H1 (cell line): ENCODE measurements at regions not wholly inside any gene's neighbourhood (a gene's known extent, or its start where the extent isn't known, plus 50 kb on each side); places are given as distances from the start of the nearest gene placed in this dataset.

Source experiments
- CTCF ChIA-PET: fragments of 300-600 bp; sonication (Branson Sonifier 250); formaldehyde crosslinking; loops from one replicate; lab custom pipeline; 2021; ENCODE audit not compliant: partially characterized antibody; lab: Charles Lee
- POLR2A ChIA-PET: fragments of 300-600 bp; sonication (Branson Sonifier 250); formaldehyde crosslinking; loops from one replicate; lab custom pipeline; 2021; ENCODE audit warnings: inconsistent platforms; ENCODE audit not compliant: partially characterized antibody; lab: Charles Lee
- DNase-seq, 2 experiments: peaks; one replicate each; pipeline versions ENCODE4 v3.0.0 to v3.0.0-alpha.2; 2010 to 2022; ENCODE audit warnings: low spot score in 2 of 2, low read depth in 1 of 2, mixed read lengths in 1 of 2
- FAIRE-seq: peaks from 2 replicates; lab custom pipeline; 2011; peaks lifted over from hg19 to GRCh38; lab: Jason Lieb, UNC
- H2AFZ ChIP-seq: 2 replicates; pipeline ENCODE4 v1.8.1; 2012; ENCODE audit warnings: low read length, inconsistent platforms
- H2AK5ac ChIP-seq: 2 replicates; pipeline ENCODE4 v1.6.1; 2013; ENCODE audit warnings: low read depth, low read length
- H2BK120ac ChIP-seq: replicated peaks from 2 replicates; pipeline ENCODE3; 2013; ENCODE audit warnings: low read depth, low read length, inconsistent platforms
- H2BK12ac ChIP-seq: 2 replicates; pipeline ENCODE4 v1.6.1; 2013; ENCODE audit warnings: low read depth, low read length
- H2BK15ac ChIP-seq: 2 replicates; pipeline ENCODE4 v1.6.1; 2013; ENCODE audit warnings: low read length
- H2BK20ac ChIP-seq: 2 replicates; pipeline ENCODE4 v1.6.1; 2013; ENCODE audit warnings: low read length
- H2BK5ac ChIP-seq: 2 replicates; pipeline ENCODE4 v1.6.1; 2013; ENCODE audit warnings: low read depth, low read length
- H3K14ac ChIP-seq: 2 replicates; pipeline ENCODE4 v1.6.1; 2013; ENCODE audit warnings: inconsistent platforms; ENCODE audit not compliant: insufficient read length
- H3K18ac ChIP-seq: 2 replicates; pipeline ENCODE4 v1.6.1; 2013; ENCODE audit warnings: low read length; ENCODE audit errors: extremely low read depth
- H3K23ac ChIP-seq: 2 replicates; pipeline ENCODE4 v1.6.1; 2013; ENCODE audit warnings: inconsistent platforms; ENCODE audit not compliant: insufficient read length
- H3K23me2 ChIP-seq: 2 replicates; pipeline ENCODE4 v1.6.1; 2013; ENCODE audit warnings: low read depth, low read length
- H3K27ac ChIP-seq: 2 replicates; pipeline ENCODE4 v1.6.1; 2011; ENCODE audit warnings: low read depth, low read length, inconsistent platforms
- H3K27me3 ChIP-seq, 4 experiments: replicated peaks in 1 of 4; 1 replicate in 1 of 4; 2 replicates in 3 of 4; pipeline versions ENCODE4 v1.6.1 to v1.8.1; 2011 to 2013; ENCODE audit warnings: low read length in 3 of 4, mild to moderate bottlenecking in 3 of 4, inconsistent platforms in 2 of 4, mixed read lengths in 2 of 4, moderate library complexity in 1 of 4; ENCODE audit not compliant: control insufficient read depth in 3 of 4, insufficient read depth in 3 of 4; ENCODE audit errors: extremely low read depth in 1 of 4
- H3K36me3 ChIP-seq, 4 experiments: 2 replicates each; pipeline versions ENCODE4 v1.6.1 to v1.8.1; 2011 to 2013; ENCODE audit warnings: mild to moderate bottlenecking in 4 of 4, low read length in 3 of 4, moderate library complexity in 2 of 4, control low read depth in 1 of 4, inconsistent platforms in 1 of 4; ENCODE audit not compliant: insufficient read depth in 4 of 4, control insufficient read depth in 2 of 4
- H3K4ac ChIP-seq: replicated peaks from 2 replicates; pipeline ENCODE3; 2013; ENCODE audit warnings: low read length, low read depth, mixed read lengths, inconsistent platforms; ENCODE audit not compliant: insufficient read length
- H3K4me1 ChIP-seq, 4 experiments: replicated peaks in 1 of 4; 1 replicate in 1 of 4; 2 replicates in 3 of 4; pipeline versions ENCODE4 v1.6.1 to v1.8.1; 2011 to 2013; ENCODE audit warnings: low read length in 3 of 4, inconsistent platforms in 2 of 4, mixed read lengths in 1 of 4; ENCODE audit not compliant: insufficient read depth in 4 of 4, control insufficient read depth in 3 of 4
- H3K4me2 ChIP-seq, 2 experiments: 2 replicates each; pipeline versions ENCODE4 v1.6.1 to v1.8.1; 2011 to 2013; ENCODE audit warnings: low read depth in 2 of 2, low read length in 2 of 2, control low read depth in 1 of 2, inconsistent platforms in 1 of 2, mild to moderate bottlenecking in 1 of 2; ENCODE audit not compliant: insufficient read depth in 1 of 2
- H3K4me3 ChIP-seq, 4 experiments: fragments of 200-600, 300-600 bp in 1 of 4; sonication (generic), shearing (Covaris generic), sonication (Bioruptor Twin) in 1 of 4; 2 replicates each; pipeline versions ENCODE4 v1.5.1 to v1.8.1; 2011 to 2016; ENCODE audit warnings: low read length in 4 of 4, low read depth in 3 of 4, control low read depth in 2 of 4, inconsistent platforms in 2 of 4, mild to moderate bottlenecking in 2 of 4, mixed read lengths in 1 of 4, moderate library complexity in 1 of 4; ENCODE audit not compliant: insufficient read depth in 2 of 4; ENCODE audit errors: extremely low read depth in 1 of 4
- H3K56ac ChIP-seq: replicated peaks from 2 replicates; pipeline ENCODE3; 2013; ENCODE audit warnings: low read depth, mild to moderate bottlenecking, mixed read lengths, low read length, inconsistent platforms; ENCODE audit not compliant: insufficient read length
- H3K79me1 ChIP-seq: 2 replicates; pipeline ENCODE4 v1.6.1; 2013; ENCODE audit warnings: low read depth, low read length, control low read depth
- H3K79me2 ChIP-seq, 2 experiments: 2 replicates each; pipeline versions ENCODE4 v1.6.1 to v1.8.1; 2012 to 2013; ENCODE audit warnings: low read length in 2 of 2, mild to moderate bottlenecking in 2 of 2, inconsistent platforms in 1 of 2; ENCODE audit not compliant: insufficient read depth in 2 of 2, control insufficient read depth in 1 of 2
- H3K9ac ChIP-seq, 4 experiments: replicated peaks in 1 of 4; 1 replicate in 1 of 4; 2 replicates in 3 of 4; pipeline versions ENCODE4 v1.6.1 to v1.8.1; 2011 to 2013; ENCODE audit warnings: low read depth in 3 of 4, low read length in 3 of 4, control low read depth in 2 of 4, mild to moderate bottlenecking in 2 of 4, moderate library complexity in 2 of 4, inconsistent platforms in 1 of 4; ENCODE audit errors: extremely low read depth in 1 of 4
- H3K9me3 ChIP-seq, 2 experiments: 2 replicates each; pipeline versions ENCODE4 v1.6.1 to v1.8.1; 2012 to 2013; ENCODE audit warnings: mild to moderate bottlenecking in 2 of 2, moderate library complexity in 2 of 2, control low read depth in 1 of 2, inconsistent platforms in 1 of 2, low read depth in 1 of 2, low read length in 1 of 2, mixed read lengths in 1 of 2; ENCODE audit not compliant: insufficient read depth in 2 of 2
- H4K20me1 ChIP-seq, 2 experiments: replicated peaks in 1 of 2; 2 replicates each; pipeline versions ENCODE3 to v1.8.1; 2011 to 2013; ENCODE audit warnings: inconsistent platforms in 2 of 2, low read length in 2 of 2, mild to moderate bottlenecking in 1 of 2; ENCODE audit not compliant: insufficient read depth in 2 of 2, control insufficient read depth in 1 of 2
- H4K5ac ChIP-seq: 2 replicates; pipeline ENCODE4 v1.6.1; 2013; ENCODE audit warnings: low read length, low read depth, mixed read lengths, inconsistent platforms; ENCODE audit not compliant: insufficient read length
- H4K8ac ChIP-seq: 2 replicates; pipeline ENCODE4 v1.8.0; 2013; ENCODE audit warnings: mild to moderate bottlenecking, moderate library complexity, low read length, inconsistent platforms; ENCODE audit not compliant: insufficient read depth; ENCODE audit errors: extremely low read depth
- H4K91ac ChIP-seq: replicated peaks from 2 replicates; pipeline ENCODE3; 2013; ENCODE audit warnings: low read length, mixed read lengths, inconsistent platforms; ENCODE audit not compliant: insufficient read length
- CHD1 ChIP-seq: IDR thresholded peaks from 2 replicates; pipeline ENCODE4 v1.6.1; 2012; ENCODE audit warnings: low read depth, low read length, improper control_type of control experiment
- NRF1 ChIP-seq: IDR thresholded peaks from 2 replicates; pipeline ENCODE4 v1.6.1; 2011; ENCODE audit warnings: mild to moderate bottlenecking, low read depth, low read length, improper control_type of control experiment
- RNF2 ChIP-seq: fragments of 200-900, 300-1000 bp; sonication (generic); IDR thresholded peaks from 2 replicates; pipeline ENCODE4 v1.7.1; 2016; ENCODE audit warnings: borderline replicate concordance, low read depth, mild to moderate bottlenecking, antibody characterized with exemption, low read length; ENCODE audit not compliant: poor library complexity, severe bottlenecking; ENCODE audit errors: missing control alignments
- SIX5 ChIP-seq: IDR thresholded peaks from 2 replicates; pipeline ENCODE4 v1.6.1; 2011; ENCODE audit warnings: mild to moderate bottlenecking, low read depth, low read length
- SP4 ChIP-seq: IDR thresholded peaks from 2 replicates; pipeline ENCODE4 v1.6.1; 2012; ENCODE audit warnings: low read length, inconsistent platforms
- TAF7 ChIP-seq: optimal IDR thresholded peaks from 2 replicates; pipeline ENCODE3; 2011; ENCODE audit warnings: low read depth, mild to moderate bottlenecking, inconsistent platforms, low read length, moderate library complexity, borderline replicate concordance
- YY1 ChIP-seq: IDR thresholded peaks from 2 replicates; pipeline ENCODE4 v1.6.1; 2011; ENCODE audit warnings: low read depth, mild to moderate bottlenecking, low read length
- WGBS, 2 experiments: shearing (Covaris generic) in 1 of 2; methylation state at CpG; one replicate each; pipeline versions ENCODE4 v1.1.6 to v1.1.7; 2013 to 2015; ENCODE audit warnings: low lambda C conversion rate in 2 of 2, mixed read lengths in 2 of 2, inconsistent platforms in 1 of 2, low coverage in 1 of 2, missing lambda C conversion rate in 1 of 2; ENCODE audit not compliant: insufficient replicate concordance in 2 of 2, insufficient coverage in 1 of 2, insufficient read length in 1 of 2; ENCODE audit errors: extremely low coverage in 1 of 2, missing lambda C conversion rate in 1 of 2; 5-methylcytosine and 5-hydroxymethylcytosine counted together

GRCh38 chr13:108551674-108552073 is 77.7 kb upstream of the MYO16 start:
- H3K23me2 ChIP-seq = peaks cover 6% of the 10 kb centered on the region; the same call in 1 of the 2 replicates
- H3K4ac ChIP-seq = no peak overlapping the region
- no peaks in the 10 kb centered on the region for H3K36me3 ChIP-seq
- no peak for FAIRE-seq
- H2BK120ac ChIP-seq = no peak overlapping the region
- H3K27me3 ChIP-seq = no peaks in the 10 kb centered on the region
- H4K20me1 ChIP-seq = no peaks in the 10 kb centered on the region
- no peak overlapping the region for H3K14ac ChIP-seq
- no peak overlapping the region for H4K5ac ChIP-seq
- H3K4me3 ChIP-seq = no peak overlapping the region
- H2BK12ac ChIP-seq = no peak overlapping the region
- H3K56ac ChIP-seq = no peak overlapping the region
- H2BK20ac ChIP-seq = no peak overlapping the region
- H3K4me2 ChIP-seq = no peak overlapping the region
- H2AFZ ChIP-seq = no peak overlapping the region
- H2BK15ac ChIP-seq = no peak overlapping the region
- H3K9ac ChIP-seq = no peak overlapping the region
- H3K23ac ChIP-seq = no peak overlapping the region
- 78% methylated on average over 2 of the region's 2 CpGs; no CpG with 5 or more reads in 1 of the 2 experiments for WGBS, 2 experiments
- no peaks in the 10 kb centered on the region for H3K79me2 ChIP-seq
- H3K18ac ChIP-seq = no peak overlapping the region
- H4K8ac ChIP-seq = no peak overlapping the region
- no peak for TF ChIP-seq TAF7
- TF ChIP-seq SIX5 = no peak
- no peak for TF ChIP-seq SP4
- TF ChIP-seq YY1 = no peak
- TF ChIP-seq CHD1 = no peak
- TF ChIP-seq RNF2 = no peak
- no peak for TF ChIP-seq NRF1
- H3K4me1 ChIP-seq = no peaks in the 10 kb centered on the region
- CTCF ChIA-PET = interaction anchor here (0.8 to 1.0 kb wide), 2 partner anchors 209 to 235 kb away, joined by 3 to 4 read pairs; no protein-coding TSS in a partner anchor
- no peak for DNase-seq
- no peaks in the 10 kb centered on the region for H3K79me1 ChIP-seq
- no peak overlapping the region for H2AK5ac ChIP-seq
- no peak overlapping the region for H2BK5ac ChIP-seq
- no peak overlapping the region for H3K27ac ChIP-seq
- no peak overlapping the region for H4K91ac ChIP-seq
- no peaks in the 10 kb centered on the region for H3K9me3 ChIP-seq
- POLR2A ChIA-PET = no interaction called here
